Osteoblast (primary cell): ENCODE measurements at regions not wholly inside any gene's neighbourhood (a gene's known extent, or its start where the extent isn't known, plus 50 kb on each side); places are given as distances from the start of the nearest gene placed in this dataset.

Experiments used
- DNase-seq: peaks from one replicate; pipeline ENCODE4 v3.0.0; 2011; ENCODE audit warnings: low spot score, mixed read lengths; ENCODE audit not compliant: insufficient read length; ENCODE audit errors: missing footprints
- H2AFZ ChIP-seq: 2 replicates; pipeline ENCODE4 v1.6.0; 2011; ENCODE audit warnings: mild to moderate bottlenecking, low read length
- H3K27ac ChIP-seq: 2 replicates; pipeline ENCODE4 v1.5.1; 2011; ENCODE audit warnings: mild to moderate bottlenecking, low read depth, low read length, moderate library complexity
- H3K27me3 ChIP-seq: 2 replicates; pipeline ENCODE4 v1.6.0; 2012; ENCODE audit warnings: mild to moderate bottlenecking, control low read depth, inconsistent platforms, low read length, moderate library complexity; ENCODE audit not compliant: insufficient read depth
- H3K36me3 ChIP-seq: 2 replicates; pipeline ENCODE4 v1.5.1; 2011; ENCODE audit warnings: mild to moderate bottlenecking, low read length, control low read depth, moderate library complexity; ENCODE audit not compliant: insufficient read depth
- H3K4me1 ChIP-seq: 2 replicates; pipeline ENCODE4 v1.5.1; 2011; ENCODE audit warnings: mild to moderate bottlenecking, low read length, control low read depth, moderate library complexity; ENCODE audit not compliant: insufficient read depth
- H3K4me2 ChIP-seq: 2 replicates; pipeline ENCODE4 v1.6.0; 2011; ENCODE audit warnings: mild to moderate bottlenecking, low read length; ENCODE audit not compliant: insufficient read depth
- H3K4me3 ChIP-seq: fragments of 200-600 bp; sonication (generic); 3 replicates; pipeline ENCODE4 v1.5.1; 2012; ENCODE audit warnings: mild to moderate bottlenecking, low read length, inconsistent platforms; ENCODE audit not compliant: insufficient read depth
- H3K79me2 ChIP-seq: 2 replicates; pipeline ENCODE4 v1.6.0; 2012; ENCODE audit warnings: mild to moderate bottlenecking, low read length, control low read depth, inconsistent platforms; ENCODE audit not compliant: insufficient read depth
- H3K9me3 ChIP-seq: 2 replicates; pipeline ENCODE4 v1.5.1; 2011; ENCODE audit warnings: low read depth, low read length, control low read depth
- H4K20me1 ChIP-seq: 2 replicates; pipeline ENCODE4 v1.6.0; 2012; ENCODE audit warnings: mild to moderate bottlenecking, low read length, control low read depth; ENCODE audit not compliant: insufficient read depth
- CTCF ChIP-seq: IDR thresholded peaks from 2 replicates; pipeline ENCODE4 v1.5.1; 2011; ENCODE audit warnings: mild to moderate bottlenecking, low read depth, low read length, moderate library complexity; ENCODE audit errors: extremely low read depth

GRCh38 chrX:138866643-138867042 lies 155.1 kb upstream of the FGF13 start:
- Histone ChIP-seq H4K20me1 (no peaks in the 10 kb centered on the region), H3K4me1 (no peaks in the 10 kb centered on the region), H3K9me3 (no peaks in the 10 kb centered on the region), H3K27me3 (no peaks in the 10 kb centered on the region), H3K36me3 (no peaks in the 10 kb centered on the region), H3K79me2 (no peaks in the 10 kb centered on the region), H3K4me3 (no peak overlapping the region), H3K4me2 (no peak overlapping the region), H3K27ac (no peak overlapping the region), H2AFZ (no peak overlapping the region)
- TF ChIP-seq CTCF: no peak
- DNase-seq: no peak

DNA sequence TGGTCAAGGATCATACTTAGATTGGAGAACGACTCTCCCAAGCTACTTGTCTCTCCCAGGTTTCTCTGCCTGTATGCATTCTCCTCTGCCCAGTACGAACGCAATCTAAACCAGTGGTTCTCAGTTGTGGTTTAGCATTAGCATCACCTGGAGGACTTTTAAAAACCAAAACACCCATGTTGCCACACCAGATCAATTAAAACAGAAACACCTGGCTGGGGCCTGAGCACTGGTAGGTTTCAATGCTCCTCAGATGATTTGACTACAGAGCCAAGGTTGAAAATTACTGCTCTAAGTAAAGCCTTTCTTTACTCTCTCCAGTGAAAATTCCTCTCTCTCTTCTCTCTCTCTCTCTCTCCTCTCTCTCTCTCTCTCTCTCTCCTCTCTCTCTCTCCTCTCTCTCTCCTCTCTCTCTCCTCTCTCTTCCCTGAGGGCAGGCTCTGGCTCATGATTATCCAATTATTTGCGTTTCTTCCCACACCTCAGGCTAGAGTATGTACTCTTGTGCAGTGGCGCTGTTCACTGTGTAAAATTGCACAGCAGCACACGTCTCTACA lies 153.7 kb upstream of the FGF13 start:
- Histone ChIP-seq H3K27me3 (no peaks in the 10 kb centered on the region), H3K79me2 (no peaks in the 10 kb centered on the region), H3K4me3 (no peak overlapping the region), H2AFZ (no peak overlapping the region), H3K4me1 (no peaks in the 10 kb centered on the region), H3K9me3 (no peaks in the 10 kb centered on the region), H3K36me3 (no peaks in the 10 kb centered on the region), H3K4me2 (no peak overlapping the region), H3K27ac (no peak overlapping the region), H4K20me1 (no peaks in the 10 kb centered on the region)
- DNase-seq: no peak
- TF ChIP-seq CTCF: no peak

GRCh38 chrX:138859421-138859820 lies 147.9 kb upstream of the FGF13 start:
- H3K79me2 ChIP-seq: no peaks in the 10 kb centered on the region
- no peak overlapping the region for H3K27ac ChIP-seq
- no peak overlapping the region for H2AFZ ChIP-seq
- no peak overlapping the region for H3K4me2 ChIP-seq
- H3K36me3 ChIP-seq: no peaks in the 10 kb centered on the region
- no peaks in the 10 kb centered on the region for H3K4me1 ChIP-seq
- no peak overlapping the region for H3K4me3 ChIP-seq
- H4K20me1 ChIP-seq: no peaks in the 10 kb centered on the region
- H3K27me3 ChIP-seq: no peaks in the 10 kb centered on the region
- no peak for TF ChIP-seq CTCF
- DNase-seq: no peak
- H3K9me3 ChIP-seq: no peaks in the 10 kb centered on the region

DNA sequence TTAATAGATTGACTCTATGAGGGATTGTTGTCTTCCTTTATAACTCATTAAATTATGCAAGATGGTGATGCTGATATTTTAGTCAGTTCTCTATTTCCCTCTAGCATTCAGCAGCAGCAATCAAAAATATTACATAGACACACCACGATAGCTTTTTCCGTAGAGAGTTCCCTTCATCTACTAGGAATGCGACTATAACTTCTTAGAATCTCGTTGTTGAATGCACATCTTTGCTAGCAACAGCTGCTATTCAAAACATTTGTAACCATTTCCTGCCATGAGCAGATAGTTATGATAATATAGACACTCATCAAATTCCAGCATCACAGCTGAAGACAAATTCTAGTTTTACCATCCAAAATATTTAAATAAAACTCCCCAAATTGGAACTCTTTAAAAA lies 147.4 kb upstream of the FGF13 start:
- H3K9me3 ChIP-seq: no peaks in the 10 kb centered on the region
- H3K27me3 ChIP-seq: no peaks in the 10 kb centered on the region
- no peak overlapping the region for H3K4me3 ChIP-seq
- no peaks in the 10 kb centered on the region for H3K79me2 ChIP-seq
- no peaks in the 10 kb centered on the region for H3K4me1 ChIP-seq
- H4K20me1 ChIP-seq: no peaks in the 10 kb centered on the region
- no peak for DNase-seq
- no peak for TF ChIP-seq CTCF
- no peak overlapping the region for H3K4me2 ChIP-seq
- no peak overlapping the region for H2AFZ ChIP-seq
- H3K36me3 ChIP-seq: no peaks in the 10 kb centered on the region
- H3K27ac ChIP-seq: no peak overlapping the region
